ENCODE measurements at regions not wholly inside any gene's neighbourhood (a gene's known extent, or its start where the extent isn't known, plus 50 kb on each side); places are given as distances from the start of the nearest gene placed in this dataset.
"Not testable (repeated sequence)": the region's sequence is repeated elsewhere in the genome, so short reads cannot be mapped to it uniquely, and the experiment has no call there.

- Histone ChIP-seq H3K79me1 (ENCODE audit: low read depth, low read length) (no peaks in the 10 kb centered on the region), H3K27ac (replicated peaks; ENCODE audit: low read length) (no peak overlapping the region), H3K23ac (ENCODE audit: low read depth, low read length, poor library complexity) (no peak overlapping the region), H3K36me3 (replicated peaks in 1 of 2; ENCODE audit: control insufficient read depth in 2 of 2, insufficient read depth in 2 of 2, low read length in 2 of 2) (no peaks in the 10 kb centered on the region), H3K9ac (ENCODE audit: low read depth, low read length, poor library complexity) (no peak overlapping the region), H3K9me3 (replicated peaks in 1 of 2; ENCODE audit: control insufficient read depth in 2 of 2, insufficient read depth in 1 of 2, low read depth in 1 of 2, low read length in 2 of 2) (no peaks in the 10 kb centered on the region), H2BK15ac (ENCODE audit: low read length) (no peak overlapping the region), H3K14ac (ENCODE audit: low read length) (no peak overlapping the region), H3K4me3 (ENCODE audit: low read length in 2 of 2) (no peak overlapping the region), H3K4ac (ENCODE audit: low read length) (no peak overlapping the region), H2AK5ac (ENCODE audit: low read depth, low read length) (no peak overlapping the region), H4K91ac (ENCODE audit: low read depth, low read length, poor library complexity) (no peak overlapping the region), H3K4me1 (ENCODE audit: control insufficient read depth in 2 of 2, insufficient read depth in 1 of 2, low read depth in 1 of 2, low read length in 2 of 2) (no peaks in the 10 kb centered on the region), H3K27me3 (ENCODE audit: control insufficient read depth in 3 of 3, insufficient read depth in 3 of 3, low read depth in 1 of 3, low read length in 3 of 3) (no peaks in the 10 kb centered on the region), H2BK120ac (ENCODE audit: low read depth, low read length) (no peak overlapping the region), H3K4me2 (ENCODE audit: insufficient read depth, low read length, poor library complexity, severe bottlenecking) (no peak overlapping the region), H4K8ac (ENCODE audit: low read depth, low read length) (no peak overlapping the region), H2AFZ (ENCODE audit: low read length) (no peak overlapping the region), H2BK12ac (ENCODE audit: low read length) (no peak overlapping the region), H3K18ac (ENCODE audit: low read length) (no peak overlapping the region), H2BK5ac (ENCODE audit: low read length) (no peak overlapping the region)
- WGBS, 2 donors (ENCODE audit: extremely low coverage in 2 of 2, insufficient read length in 2 of 2, insufficient replicate concordance in 1 of 2), result no CpG with 5 or more reads among the region's 2 CpGs
- DNase-seq (ENCODE audit: low spot score), result no peak
These were observed 237.5 kb downstream of the ACTR3 start for GRCh38 chr2:114127372-114127771.

- H3K9me3 ChIP-seq (replicated peaks in 1 of 2; ENCODE audit: control insufficient read depth in 2 of 2, insufficient read depth in 1 of 2, low read depth in 1 of 2, low read length in 2 of 2), result no peaks in the 10 kb centered on the region
- no peak overlapping the region for H3K23ac ChIP-seq (ENCODE audit: low read depth, low read length, poor library complexity)
- no peak overlapping the region for H4K8ac ChIP-seq (ENCODE audit: low read depth, low read length)
- no peak overlapping the region for H2AK5ac ChIP-seq (ENCODE audit: low read depth, low read length)
- no peak for DNase-seq (ENCODE audit: low spot score)
- H3K4ac ChIP-seq (ENCODE audit: low read length), result no peak overlapping the region
- no peaks in the 10 kb centered on the region for H3K36me3 ChIP-seq (replicated peaks in 1 of 2; ENCODE audit: control insufficient read depth in 2 of 2, insufficient read depth in 2 of 2, low read length in 2 of 2)
- WGBS, 2 donors (ENCODE audit: extremely low coverage in 2 of 2, insufficient read length in 2 of 2, insufficient replicate concordance in 1 of 2), result no CpG with 5 or more reads among the region's 3 CpGs
- no peak overlapping the region for H4K91ac ChIP-seq (ENCODE audit: low read depth, low read length, poor library complexity)
- H3K27ac ChIP-seq (replicated peaks; ENCODE audit: low read length), result no peak overlapping the region
- H3K4me3 ChIP-seq (ENCODE audit: low read length in 2 of 2), result no peak overlapping the region
- no peak overlapping the region for H3K14ac ChIP-seq (ENCODE audit: low read length)
- H2BK12ac ChIP-seq (ENCODE audit: low read length), result no peak overlapping the region
- H3K9ac ChIP-seq (ENCODE audit: low read depth, low read length, poor library complexity), result no peak overlapping the region
- H2BK15ac ChIP-seq (ENCODE audit: low read length), result no peak overlapping the region
- no peak overlapping the region for H2AFZ ChIP-seq (ENCODE audit: low read length)
- no peak overlapping the region for H2BK5ac ChIP-seq (ENCODE audit: low read length)
- H3K27me3 ChIP-seq (ENCODE audit: control insufficient read depth in 3 of 3, insufficient read depth in 3 of 3, low read depth in 1 of 3, low read length in 3 of 3), result no peaks in the 10 kb centered on the region
- H3K4me1 ChIP-seq (ENCODE audit: control insufficient read depth in 2 of 2, insufficient read depth in 1 of 2, low read depth in 1 of 2, low read length in 2 of 2), result no peaks in the 10 kb centered on the region
- no peak overlapping the region for H3K18ac ChIP-seq (ENCODE audit: low read length)
- H3K4me2 ChIP-seq (ENCODE audit: insufficient read depth, low read length, poor library complexity, severe bottlenecking), result no peak overlapping the region
- H3K79me1 ChIP-seq (ENCODE audit: low read depth, low read length), result no peaks in the 10 kb centered on the region
- no peak overlapping the region for H2BK120ac ChIP-seq (ENCODE audit: low read depth, low read length)
These were observed 238.4 kb downstream of the ACTR3 start for GRCh38 chr2:114128263-114128662.

- no peaks in the 10 kb centered on the region for H3K27me3 ChIP-seq (ENCODE audit: control insufficient read depth in 3 of 3, insufficient read depth in 3 of 3, low read depth in 1 of 3, low read length in 3 of 3)
- no peaks in the 10 kb centered on the region for H3K36me3 ChIP-seq (replicated peaks in 1 of 2; ENCODE audit: control insufficient read depth in 2 of 2, insufficient read depth in 2 of 2, low read length in 2 of 2)
- no peak overlapping the region for H2AFZ ChIP-seq (ENCODE audit: low read length)
- H3K4me3 ChIP-seq (ENCODE audit: low read length in 2 of 2), result no peak overlapping the region
- no peak overlapping the region for H4K8ac ChIP-seq (ENCODE audit: low read depth, low read length)
- H2BK12ac ChIP-seq (ENCODE audit: low read length), result no peak overlapping the region
- H2BK120ac ChIP-seq (ENCODE audit: low read depth, low read length), result no peak overlapping the region
- no peak overlapping the region for H3K27ac ChIP-seq (replicated peaks; ENCODE audit: low read length)
- H3K9me3 ChIP-seq (replicated peaks in 1 of 2; ENCODE audit: control insufficient read depth in 2 of 2, insufficient read depth in 1 of 2, low read depth in 1 of 2, low read length in 2 of 2), result no peaks in the 10 kb centered on the region
- no peak overlapping the region for H3K4ac ChIP-seq (ENCODE audit: low read length)
- no peak overlapping the region for H3K18ac ChIP-seq (ENCODE audit: low read length)
- H2BK5ac ChIP-seq (ENCODE audit: low read length), result no peak overlapping the region
- H2AK5ac ChIP-seq (ENCODE audit: low read depth, low read length), result no peak overlapping the region
- DNase-seq (ENCODE audit: low spot score), result no peak
- no peak overlapping the region for H3K9ac ChIP-seq (ENCODE audit: low read depth, low read length, poor library complexity)
- H2BK15ac ChIP-seq (ENCODE audit: low read length), result no peak overlapping the region
- H3K79me1 ChIP-seq (ENCODE audit: low read depth, low read length), result no peaks in the 10 kb centered on the region
- no peak overlapping the region for H3K4me2 ChIP-seq (ENCODE audit: insufficient read depth, low read length, poor library complexity, severe bottlenecking)
- no CpG with 5 or more reads among the region's 6 CpGs for WGBS, 2 donors (ENCODE audit: extremely low coverage in 2 of 2, insufficient read length in 2 of 2, insufficient replicate concordance in 1 of 2)
- no peaks in the 10 kb centered on the region for H3K4me1 ChIP-seq (ENCODE audit: control insufficient read depth in 2 of 2, insufficient read depth in 1 of 2, low read depth in 1 of 2, low read length in 2 of 2)
- no peak overlapping the region for H3K23ac ChIP-seq (ENCODE audit: low read depth, low read length, poor library complexity)
- H3K14ac ChIP-seq (ENCODE audit: low read length), result no peak overlapping the region
- H4K91ac ChIP-seq (ENCODE audit: low read depth, low read length, poor library complexity), result no peak overlapping the region
These were observed 238.8 kb downstream of the ACTR3 start for GRCh38 chr2:114128725-114129124.

GRCh38 chr2:114132050-114132449 is 242.2 kb downstream of the ACTR3 start:
- H3K4me2 ChIP-seq (ENCODE audit: insufficient read depth, low read length, poor library complexity, severe bottlenecking); H3K9ac ChIP-seq (ENCODE audit: low read depth, low read length, poor library complexity); H2AK5ac ChIP-seq (ENCODE audit: low read depth, low read length); H2BK5ac ChIP-seq (ENCODE audit: low read length); H4K91ac ChIP-seq (ENCODE audit: low read depth, low read length, poor library complexity); H3K14ac ChIP-seq (ENCODE audit: low read length); H3K18ac ChIP-seq (ENCODE audit: low read length); H3K27me3 ChIP-seq (ENCODE audit: control insufficient read depth in 3 of 3, insufficient read depth in 3 of 3, low read depth in 1 of 3, low read length in 3 of 3); H2BK12ac ChIP-seq (ENCODE audit: low read length); H2AFZ ChIP-seq (ENCODE audit: low read length); H3K4me1 ChIP-seq (ENCODE audit: control insufficient read depth in 2 of 2, insufficient read depth in 1 of 2, low read depth in 1 of 2, low read length in 2 of 2); H3K36me3 ChIP-seq (replicated peaks in 1 of 2; ENCODE audit: control insufficient read depth in 2 of 2, insufficient read depth in 2 of 2, low read length in 2 of 2); DNase-seq (ENCODE audit: low spot score); H2BK120ac ChIP-seq (ENCODE audit: low read depth, low read length); H3K79me1 ChIP-seq (ENCODE audit: low read depth, low read length); H2BK15ac ChIP-seq (ENCODE audit: low read length); H3K4ac ChIP-seq (ENCODE audit: low read length); H3K27ac ChIP-seq (replicated peaks; ENCODE audit: low read length); H4K8ac ChIP-seq (ENCODE audit: low read depth, low read length); H3K4me3 ChIP-seq (ENCODE audit: low read length in 2 of 2); H3K23ac ChIP-seq (ENCODE audit: low read depth, low read length, poor library complexity); H3K9me3 ChIP-seq (replicated peaks in 1 of 2; ENCODE audit: control insufficient read depth in 2 of 2, insufficient read depth in 1 of 2, low read depth in 1 of 2, low read length in 2 of 2): not testable (repeated sequence)
- WGBS, 2 donors (ENCODE audit: extremely low coverage in 2 of 2, insufficient read length in 2 of 2, insufficient replicate concordance in 1 of 2), result no CpG with 5 or more reads among the region's 7 CpGs

All from neuronal stem cell (in vitro differentiated cells).